22Rv1 (cell line): ENCODE measurements at regions not wholly inside any gene's neighbourhood (a gene's known extent, or its start where the extent isn't known, plus 50 kb on each side); places are given as distances from the start of the nearest gene placed in this dataset.

Experiments used
- CTCF ChIP-seq: fragments of 450-650 bp; IDR thresholded peaks from 2 replicates; pipeline ENCODE4 v1.5.1; 2017; ENCODE audit warnings: mild to moderate bottlenecking
- ZFX ChIP-seq: fragments of 450-650 bp; IDR thresholded peaks from 2 replicates; pipeline ENCODE4 v1.6.1; 2017; ENCODE audit warnings: antibody characterized with exemption, borderline replicate concordance

- TF ChIP-seq CTCF, result no peak
- no peak for TF ChIP-seq ZFX
Measured at GRCh38 chr22:46062232-46062615, 85.3 kb upstream of the WNT7B start.
